OCI-M1 (cell line): ENCODE measurements at regions not wholly inside any gene's neighbourhood (a gene's known extent, or its start where the extent isn't known, plus 50 kb on each side); places are given as distances from the start of the nearest gene placed in this dataset.
A peak's percentile ranks its signal among the peaks of the same experiment; 100 is the strongest.

Experiments used
- DNase-seq: peaks from one replicate; lab custom pipeline; 2025; lab: John Stamatoyannopoulos, UW

DNA sequence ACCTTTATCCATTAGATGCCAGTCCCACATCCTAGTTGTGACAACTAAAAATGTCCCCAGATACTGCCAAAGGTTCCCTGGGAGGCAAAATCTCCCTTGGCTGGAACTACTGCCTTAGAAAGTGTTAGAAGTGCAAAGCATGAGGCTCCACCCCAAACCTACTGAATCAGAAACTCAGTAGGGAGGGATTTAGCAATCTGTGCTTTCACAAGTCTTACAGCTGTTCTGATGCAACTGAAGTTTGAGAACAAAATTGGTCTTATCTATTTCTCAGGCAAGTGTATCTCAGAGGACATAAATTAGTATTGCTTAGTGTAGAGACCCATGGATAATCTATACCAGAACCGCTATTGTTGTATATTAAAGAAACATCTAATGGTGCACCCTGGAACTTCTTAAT lies 70.2 kb downstream of the CLDN1 start:
- peak; percentile 56 for DNase-seq

DNA sequence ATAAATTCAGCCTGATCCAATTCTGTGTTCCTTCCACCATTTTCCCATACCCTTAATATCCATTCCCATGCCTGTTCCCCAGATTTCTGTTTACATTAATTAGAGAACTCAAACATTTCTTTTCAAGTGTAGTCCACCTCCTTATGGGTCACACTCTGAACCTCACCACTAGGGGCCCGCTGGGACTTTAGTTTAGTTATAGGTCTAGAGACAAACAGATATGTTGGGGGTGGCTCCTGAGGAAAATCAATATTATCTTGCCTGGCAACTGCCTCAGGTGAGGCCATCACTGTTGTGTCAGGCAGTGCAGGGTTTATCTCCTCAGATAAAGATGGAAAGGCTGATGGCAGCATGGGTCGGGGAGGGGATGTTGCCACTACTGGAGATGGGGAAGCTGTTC lies 72.8 kb downstream of the CLDN1 start:
- DNase-seq = no peak

DNA sequence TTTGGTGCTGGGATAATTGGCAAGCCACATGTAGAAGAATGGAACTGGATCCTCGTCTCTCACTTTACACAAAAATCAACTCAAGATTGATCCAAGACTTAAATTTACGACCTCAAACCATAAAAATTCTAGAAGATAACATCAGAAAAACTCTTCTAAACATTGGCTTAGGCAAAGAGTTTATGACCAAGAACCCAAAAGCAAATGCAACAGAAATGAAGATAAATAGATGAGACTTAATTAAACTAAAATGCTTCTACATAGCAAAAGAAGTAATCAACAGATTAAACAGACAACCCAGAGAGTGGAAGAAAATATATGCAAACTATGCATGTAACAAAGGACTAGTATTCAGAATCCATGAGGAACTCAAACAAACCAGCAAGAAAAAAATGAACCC lies 80.1 kb downstream of the CLDN1 start:
- no peak for DNase-seq

DNA sequence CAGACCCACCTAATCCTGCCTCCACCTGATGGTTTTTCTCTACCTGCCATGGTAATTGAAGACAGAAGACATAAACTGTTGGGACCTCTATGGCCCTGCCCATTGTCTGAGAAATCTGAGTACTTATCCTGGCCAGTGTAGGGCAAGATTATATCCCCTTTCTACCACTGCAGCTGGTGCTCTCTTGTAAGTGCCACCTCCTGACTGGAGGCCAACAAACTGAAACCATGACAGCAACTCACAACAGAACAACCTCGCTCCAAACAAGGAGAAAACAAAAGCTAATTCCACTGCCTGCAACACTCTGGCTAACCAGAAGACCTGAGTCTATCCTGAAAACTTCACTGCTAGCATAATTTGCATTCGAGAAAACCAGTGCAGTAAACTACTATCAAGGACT lies 82.9 kb downstream of the CLDN1 start:
- DNase-seq = no peak

DNA sequence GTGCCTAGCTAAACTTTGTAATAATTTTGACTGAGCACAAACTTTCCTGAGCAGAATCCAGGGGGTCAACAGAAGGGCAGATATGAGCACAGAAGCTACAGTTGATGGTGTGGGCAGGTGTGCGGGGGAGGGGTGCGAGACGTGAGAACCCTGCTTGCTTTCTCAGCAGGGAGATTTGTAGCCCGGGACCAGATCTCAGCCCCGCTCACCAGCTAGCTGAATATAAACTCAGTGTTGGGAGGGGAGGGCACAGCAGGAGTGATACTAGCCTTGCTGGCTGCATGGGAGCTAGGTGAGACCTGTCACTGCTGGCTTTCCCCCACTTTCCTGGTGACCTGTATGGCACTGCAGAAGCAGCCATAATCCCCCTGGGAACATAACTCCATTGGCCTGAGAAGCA lies 83.4 kb downstream of the CLDN1 start:
- no peak for DNase-seq

DNA sequence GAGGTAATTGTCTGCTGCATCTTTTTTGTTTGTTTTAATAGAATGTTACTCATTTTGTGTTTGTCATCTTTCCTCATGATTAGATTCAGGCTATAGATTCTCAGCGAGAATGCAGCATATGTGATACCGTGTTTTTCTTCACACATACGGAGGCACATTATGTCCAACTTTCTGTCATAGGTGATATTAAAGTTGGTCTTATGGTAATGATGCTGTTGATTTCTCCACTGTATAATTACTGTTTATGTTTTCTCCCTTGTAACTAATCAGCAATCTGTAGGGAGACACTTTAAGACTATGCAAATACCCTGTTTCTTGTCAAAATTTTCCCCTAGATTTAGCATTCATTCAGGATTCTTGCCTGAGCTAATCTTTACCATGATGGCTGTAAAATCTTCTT lies 87.6 kb downstream of the CLDN1 start:
- DNase-seq = no peak

DNA sequence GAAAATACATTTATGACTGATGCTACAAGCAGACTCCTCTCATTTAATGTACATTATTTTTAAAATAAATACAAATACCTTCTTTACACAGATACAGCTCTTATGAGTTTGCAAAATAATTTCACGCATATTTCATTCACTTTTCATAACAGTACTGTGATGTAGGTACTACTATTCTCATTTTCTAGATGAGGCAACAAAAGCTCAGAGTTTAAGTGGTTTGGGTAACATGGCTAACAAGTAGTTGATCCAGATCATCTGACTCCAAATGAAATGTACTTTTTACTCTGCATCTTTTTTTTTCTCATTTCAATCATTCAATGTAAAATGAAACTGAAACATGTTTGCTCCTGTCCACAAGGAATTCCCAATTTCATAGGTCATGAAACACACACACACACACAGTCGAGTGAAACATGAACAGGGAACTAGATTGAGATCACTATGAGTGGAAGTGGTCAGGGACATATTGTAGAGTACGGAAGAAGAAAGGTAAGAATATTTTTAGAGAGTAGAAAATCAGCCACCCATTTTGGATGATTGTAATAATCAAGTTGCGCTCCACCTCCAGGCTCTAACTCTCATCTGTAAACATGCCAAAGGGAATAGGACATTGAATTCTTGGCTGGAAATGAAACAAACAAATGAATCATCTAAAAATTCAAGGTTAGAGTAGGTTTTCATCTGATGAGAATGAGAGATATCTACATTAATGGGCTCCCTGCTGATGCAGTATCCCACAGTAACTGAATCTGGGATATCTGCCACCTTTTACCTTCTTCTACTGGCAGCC lies 92.4 kb downstream of the CLDN1 start:
- DNase-seq = peak; percentile 36

DNA sequence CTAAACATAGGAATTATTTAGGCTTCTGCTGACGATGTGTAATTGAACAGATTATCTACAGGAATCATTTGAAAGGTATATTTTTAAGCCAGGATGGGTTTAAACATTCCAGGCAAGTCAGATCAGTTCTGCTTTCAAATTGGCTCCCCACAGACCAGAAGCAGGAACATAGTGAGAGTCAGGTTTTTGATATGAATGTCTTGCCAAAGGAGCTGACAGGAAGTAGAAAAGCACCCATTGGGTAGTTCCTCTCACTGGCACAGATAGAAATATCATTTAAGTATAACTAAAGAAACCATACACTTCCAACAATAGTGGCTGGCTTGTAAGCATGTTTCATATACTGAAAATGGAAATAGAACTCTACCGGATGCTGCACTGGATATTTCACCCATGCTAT lies 95.2 kb downstream of the CLDN1 start:
- DNase-seq = peak; percentile 2

DNA sequence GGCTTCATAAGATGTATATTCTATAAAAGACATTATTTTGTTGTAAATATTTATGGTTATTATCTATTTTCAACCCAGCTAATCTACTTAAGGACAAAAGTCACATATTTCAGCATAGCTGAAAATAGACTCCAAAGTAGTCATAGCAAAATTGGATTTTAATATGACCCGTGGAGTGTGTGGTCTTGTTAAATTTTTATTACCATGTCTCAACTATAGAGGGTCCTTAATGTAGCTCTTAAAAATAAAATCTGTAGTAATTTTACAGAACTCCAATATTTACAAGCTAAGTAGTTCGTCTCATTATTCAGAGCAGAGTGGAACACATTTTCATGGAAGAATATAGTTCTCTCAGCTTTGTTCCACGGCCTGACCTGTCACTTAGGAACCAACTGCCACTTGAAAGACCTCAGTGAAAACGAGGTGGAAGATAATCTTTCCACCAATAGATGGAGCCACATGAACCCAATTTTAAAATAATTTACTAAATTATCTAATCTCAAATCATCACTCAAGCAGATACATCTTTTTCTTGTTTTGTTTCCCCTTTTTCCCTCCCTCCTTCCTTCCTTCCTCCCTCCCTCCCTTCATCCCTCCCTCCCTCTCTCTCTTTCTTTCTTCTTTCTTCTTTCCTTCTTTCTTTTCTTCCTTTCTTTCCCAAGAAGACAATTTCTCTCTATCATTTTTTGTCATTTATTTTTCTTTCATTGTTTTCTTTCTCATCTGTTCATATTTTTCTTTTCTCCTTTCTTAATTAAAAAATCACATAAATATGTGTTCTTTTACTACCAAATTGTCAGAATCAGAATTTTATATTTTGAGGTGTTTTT lies 97.2 kb downstream of the CLDN1 start:
- peak; percentile 45 for DNase-seq

DNA sequence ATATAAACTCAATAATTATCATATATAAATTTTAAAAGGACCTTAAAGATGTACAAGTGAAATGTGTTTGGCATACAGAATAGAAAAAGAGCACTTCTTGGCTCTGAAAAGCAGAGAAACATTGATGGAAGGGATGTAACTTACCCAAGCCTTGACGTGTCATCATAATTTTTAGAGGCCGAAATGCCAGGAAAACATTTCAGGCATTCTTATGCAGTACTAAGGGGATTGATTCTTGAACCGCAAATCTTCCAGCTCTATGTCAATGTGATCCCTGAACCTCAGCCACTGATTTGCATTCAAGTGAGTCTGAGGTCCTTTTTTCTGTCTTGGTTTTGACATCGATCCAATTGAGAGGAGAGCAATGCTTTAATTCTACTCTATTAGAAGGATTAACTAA lies 97.8 kb downstream of the CLDN1 start:
- DNase-seq = no peak

DNA sequence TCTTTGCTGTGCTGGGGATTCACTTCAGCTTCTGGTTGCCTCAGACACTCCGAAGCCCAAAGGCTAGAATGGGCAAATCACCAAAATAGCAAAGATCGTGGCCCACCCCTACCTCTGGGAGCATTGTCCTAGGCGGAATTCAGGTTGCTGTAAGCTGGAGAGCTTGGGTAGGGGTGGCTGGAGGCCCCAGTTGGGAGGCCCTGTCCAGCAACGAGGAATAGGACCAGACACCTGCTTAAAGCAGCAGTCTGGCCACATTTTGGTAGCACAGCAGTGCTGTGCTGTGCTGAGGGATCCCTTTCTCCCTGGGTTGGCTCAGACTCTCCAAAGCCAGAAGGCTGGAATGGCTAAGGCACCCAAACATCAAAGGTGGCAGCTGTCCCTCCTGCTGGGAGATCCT lies 99.3 kb downstream of the CLDN1 start:
- DNase-seq = no peak

DNA sequence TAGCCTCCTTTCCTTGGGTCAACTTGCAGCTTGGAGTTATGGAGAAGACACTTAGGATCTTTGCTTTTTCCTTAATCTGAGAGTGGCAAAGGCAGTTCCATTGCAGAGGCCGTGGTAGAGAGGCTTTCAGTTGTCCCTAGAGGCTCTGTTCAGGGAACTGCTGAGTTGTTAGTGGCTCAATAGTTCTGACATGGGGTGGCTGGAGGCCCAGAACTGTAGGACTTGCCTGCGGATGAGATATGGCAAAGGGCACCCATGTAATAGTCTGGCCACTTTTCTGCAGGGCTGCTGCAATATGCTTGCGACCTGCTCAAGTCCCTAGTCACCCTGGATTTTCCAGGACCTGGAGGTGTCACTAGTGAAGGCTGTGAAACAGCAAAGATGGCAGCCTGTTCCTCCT lies 99.9 kb downstream of the CLDN1 start:
- no peak for DNase-seq

DNA sequence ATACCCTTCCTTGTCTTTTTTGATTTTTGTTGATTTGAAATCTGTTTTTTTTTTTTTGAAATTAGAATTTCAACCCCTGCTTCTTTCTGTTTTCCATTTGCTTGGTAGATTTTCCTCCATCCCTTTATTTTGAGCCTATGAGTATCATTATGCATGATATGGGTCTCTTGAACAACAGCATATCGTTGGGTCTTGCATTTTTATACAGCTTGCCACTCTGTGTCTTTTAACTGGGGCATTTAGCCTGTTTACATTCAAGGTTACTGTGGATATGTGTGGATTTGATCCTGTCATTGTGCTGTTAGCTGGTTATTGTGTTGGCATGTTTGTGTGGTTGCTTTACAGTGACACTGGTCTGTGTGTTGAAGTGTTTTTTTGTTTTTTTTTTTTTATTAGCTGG lies 99.7 kb upstream of the P3H2 start:
- no peak for DNase-seq

DNA sequence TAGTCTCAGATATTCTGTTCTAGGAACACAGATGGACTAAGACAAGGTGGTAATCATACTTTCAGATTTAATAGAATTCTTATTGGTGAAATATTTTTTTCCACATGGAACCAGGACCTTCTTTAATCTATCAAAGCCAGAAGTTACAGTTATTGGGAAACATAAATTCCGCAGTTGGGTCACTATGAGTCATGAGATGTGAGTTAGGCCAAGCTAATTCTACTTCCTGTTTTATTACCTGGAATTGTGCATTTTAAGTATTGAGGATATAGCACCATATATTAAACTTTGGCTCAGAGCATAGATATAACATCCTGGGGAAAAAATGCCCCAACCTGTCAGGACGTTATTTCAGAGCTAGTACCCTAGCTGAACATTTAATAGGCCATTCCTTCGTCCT lies 96.4 kb upstream of the P3H2 start:
- peak; percentile 45 for DNase-seq

DNA sequence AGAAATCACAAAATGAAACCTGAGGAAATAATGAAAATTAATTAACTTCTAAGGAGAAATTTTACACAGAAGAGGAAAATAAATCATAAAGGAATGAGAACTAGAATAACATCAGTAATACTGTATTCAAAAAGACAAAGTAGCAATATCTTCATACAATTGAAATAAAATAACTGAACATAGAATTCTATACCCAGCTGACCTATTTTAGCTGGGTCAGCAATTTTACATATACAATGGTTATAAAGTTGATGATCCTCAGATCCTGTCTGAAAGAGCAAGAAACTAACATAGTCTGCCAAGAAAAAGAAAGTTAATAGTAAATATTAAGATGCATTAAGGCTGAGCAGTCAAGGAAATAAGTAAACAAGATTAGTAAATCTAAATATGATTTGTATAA lies 93.0 kb upstream of the P3H2 start:
- DNase-seq = no peak

DNA sequence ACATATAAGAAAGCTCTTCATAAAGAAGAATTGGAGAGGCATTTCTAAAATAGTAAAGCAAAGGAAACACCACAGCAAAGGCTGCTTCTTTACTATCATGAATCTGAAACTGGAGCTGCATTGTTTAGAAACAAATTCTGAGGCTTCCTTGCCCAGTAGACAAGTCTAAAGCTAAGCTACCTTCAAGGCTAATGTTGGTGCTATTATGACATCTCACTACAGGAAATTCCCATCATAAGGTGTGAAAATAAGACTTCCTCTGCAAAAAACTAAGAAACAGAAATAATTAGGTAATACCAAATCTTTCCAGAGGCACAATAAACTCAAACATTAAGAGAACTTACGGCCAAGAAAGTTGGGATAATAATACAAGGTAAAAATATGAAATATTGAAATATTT lies 89.9 kb upstream of the P3H2 start:
- DNase-seq = no peak

DNA sequence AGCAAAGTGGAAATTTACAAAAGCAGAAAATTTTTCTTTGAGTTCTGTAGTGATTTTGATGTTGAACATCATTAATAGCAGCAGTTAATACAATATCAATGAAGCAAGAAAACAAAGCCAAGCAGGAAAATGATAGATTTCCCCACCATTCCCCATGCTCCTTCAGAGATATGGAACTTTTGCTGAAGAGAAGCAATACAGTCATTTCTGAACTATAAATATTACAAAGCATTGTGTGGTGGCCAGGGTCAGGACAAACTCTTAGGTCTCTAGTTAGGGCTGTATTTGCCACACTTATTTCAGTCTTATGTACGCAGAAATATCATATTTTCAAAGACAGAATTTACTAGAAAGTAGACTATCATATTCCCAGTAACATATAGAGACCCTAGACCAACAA lies 88.8 kb upstream of the P3H2 start:
- DNase-seq = no peak

DNA sequence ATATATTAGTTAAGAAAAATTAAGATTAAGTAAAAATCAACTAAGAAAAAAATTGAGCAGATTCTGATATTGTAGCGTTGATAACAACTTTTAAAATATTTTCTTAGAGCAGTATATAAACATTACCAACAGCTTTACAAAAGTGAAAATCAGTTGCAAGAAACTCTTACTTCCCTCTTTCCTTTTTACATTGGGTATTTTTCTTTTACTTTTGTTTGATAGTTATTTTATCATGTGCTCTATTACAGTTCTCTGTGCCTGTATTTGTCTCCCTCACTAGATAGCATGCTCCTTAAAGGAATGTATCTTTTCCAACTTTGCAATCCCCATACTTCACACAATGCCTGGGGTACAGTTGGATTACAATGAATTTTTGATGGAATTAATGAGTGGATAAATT lies 87.5 kb upstream of the P3H2 start:
- DNase-seq = peak; percentile 4

DNA sequence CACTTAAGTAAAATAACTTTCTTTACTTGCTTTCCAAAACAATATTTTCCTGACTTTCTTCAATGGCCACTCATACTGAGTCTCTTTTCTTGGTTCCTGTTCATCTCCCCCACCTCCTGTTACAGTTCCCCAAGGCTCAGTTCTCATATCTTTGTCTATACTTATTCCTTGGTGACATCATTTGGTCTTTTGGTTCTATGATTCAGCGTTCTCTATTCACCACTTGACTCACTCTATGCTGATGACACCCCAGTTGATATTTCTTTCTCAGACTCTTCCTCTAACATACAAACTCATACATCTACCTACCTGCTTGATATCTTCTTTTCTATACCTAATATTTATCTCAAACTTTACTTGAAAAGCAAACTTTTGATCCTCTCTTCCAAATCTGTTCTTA lies 85.0 kb upstream of the P3H2 start:
- peak; percentile 64 for DNase-seq

DNA sequence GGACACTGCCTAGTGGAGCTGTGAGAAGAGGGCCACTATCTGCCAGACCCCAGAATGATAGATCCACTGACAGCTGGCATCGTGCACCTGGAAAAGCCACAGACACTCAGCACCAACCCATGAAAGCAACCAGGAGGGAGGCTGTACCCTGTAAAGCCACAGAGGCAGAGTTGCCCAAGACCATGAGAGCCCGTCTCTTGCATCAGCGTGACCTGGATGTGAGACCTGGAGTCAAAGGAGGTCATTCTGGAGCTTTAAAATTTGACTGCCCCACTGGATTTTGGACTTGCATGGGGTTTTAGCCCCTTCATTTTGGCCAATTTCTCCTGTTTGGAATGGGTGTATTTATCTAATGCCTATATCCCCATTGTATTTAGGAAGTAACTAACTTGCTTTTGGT lies 83.5 kb upstream of the P3H2 start:
- no peak for DNase-seq

DNA sequence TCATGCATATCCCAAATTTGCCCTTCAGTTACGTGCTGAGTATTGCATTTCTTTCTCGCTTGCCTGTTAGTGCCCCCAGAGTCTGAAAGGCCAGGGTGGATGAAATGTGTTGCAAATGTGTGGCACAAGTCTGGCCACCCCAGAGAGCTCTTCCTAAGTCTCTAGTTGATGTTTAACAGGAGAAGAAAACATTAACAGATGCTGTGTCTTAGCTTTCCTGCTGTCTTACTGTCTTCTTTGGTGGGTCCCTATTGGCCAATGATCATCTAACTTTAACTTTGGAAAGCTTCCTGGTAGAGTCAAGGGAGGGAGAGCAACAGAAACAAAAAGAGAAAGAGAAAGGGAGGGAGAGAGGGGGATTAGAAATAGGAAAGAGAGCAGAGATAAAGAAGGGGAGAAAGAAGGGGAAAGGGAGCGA lies 76.7 kb upstream of the P3H2 start:
- DNase-seq = no peak

DNA sequence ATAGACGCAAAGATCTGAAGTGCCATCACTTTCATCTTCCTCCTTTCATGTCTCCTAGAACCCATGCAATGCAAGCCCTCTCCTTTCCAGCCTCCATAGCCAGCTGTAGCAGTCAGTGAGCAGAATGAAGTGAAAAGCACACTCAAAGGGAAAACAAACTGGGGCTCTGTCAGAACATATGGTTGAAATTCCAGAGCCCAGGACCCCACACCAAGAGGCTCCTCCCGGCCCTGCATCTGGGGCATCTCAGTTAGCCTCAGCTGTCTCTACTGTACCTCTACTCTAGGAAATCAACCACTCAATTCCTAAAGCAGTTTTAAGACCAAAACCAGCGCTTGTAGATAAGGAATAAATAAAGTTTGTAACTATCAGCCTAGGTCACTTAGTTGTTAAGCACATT lies 73.8 kb upstream of the P3H2 start:
- DNase-seq = no peak

DNA sequence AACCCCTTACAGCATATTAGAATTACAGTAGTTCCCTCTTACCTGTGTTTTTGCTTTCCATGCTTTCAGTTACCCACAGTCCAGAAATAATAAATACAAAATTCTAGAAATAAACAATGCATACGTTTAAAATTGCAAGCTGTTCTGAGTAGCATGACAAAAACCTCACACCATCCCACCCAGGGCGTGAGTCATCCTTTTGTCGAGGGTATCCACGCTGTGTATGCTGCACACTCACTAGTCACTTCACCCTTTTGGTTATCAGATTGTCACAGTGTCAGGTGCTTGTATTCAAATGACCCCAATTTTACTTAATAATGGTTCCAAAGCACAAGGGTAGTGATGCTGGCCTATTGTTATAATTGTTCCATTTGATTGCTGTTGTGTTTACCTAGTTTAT lies 72.5 kb upstream of the P3H2 start:
- DNase-seq = no peak

DNA sequence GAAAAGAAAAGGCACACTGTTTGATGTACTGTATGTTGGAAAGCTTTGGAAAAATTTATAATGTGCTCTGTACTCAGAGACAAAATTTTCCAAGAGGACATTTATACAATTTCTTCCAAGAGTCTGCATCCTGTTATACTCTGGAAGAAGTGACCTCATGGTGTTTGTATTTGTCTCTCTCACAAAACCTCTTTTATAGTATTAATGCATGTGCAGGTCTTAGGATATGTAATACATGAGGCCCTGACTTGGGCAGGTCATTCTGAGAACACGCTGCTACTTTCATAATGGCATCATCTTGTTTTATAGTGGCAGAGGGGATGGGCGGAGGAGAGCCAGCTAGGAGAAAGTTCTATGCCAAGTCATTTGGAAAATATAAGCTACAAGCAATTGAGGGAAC lies 72.0 kb upstream of the P3H2 start:
- no peak for DNase-seq
